Limb (tissue), 2 donors: ENCODE measurements at regions not wholly inside any gene's neighbourhood (a gene's known extent, or its start where the extent isn't known, plus 50 kb on each side); places are given as distances from the start of the nearest gene placed in this dataset.
A peak's percentile ranks its signal among the peaks of the same experiment; 100 is the strongest.

Experiments
- DNase-seq, 2 donors: peaks; one replicate each; pipeline ENCODE4 v3.0.0-alpha.2; 2016; ENCODE audit errors: extremely low spot score in 2 of 2

DNA sequence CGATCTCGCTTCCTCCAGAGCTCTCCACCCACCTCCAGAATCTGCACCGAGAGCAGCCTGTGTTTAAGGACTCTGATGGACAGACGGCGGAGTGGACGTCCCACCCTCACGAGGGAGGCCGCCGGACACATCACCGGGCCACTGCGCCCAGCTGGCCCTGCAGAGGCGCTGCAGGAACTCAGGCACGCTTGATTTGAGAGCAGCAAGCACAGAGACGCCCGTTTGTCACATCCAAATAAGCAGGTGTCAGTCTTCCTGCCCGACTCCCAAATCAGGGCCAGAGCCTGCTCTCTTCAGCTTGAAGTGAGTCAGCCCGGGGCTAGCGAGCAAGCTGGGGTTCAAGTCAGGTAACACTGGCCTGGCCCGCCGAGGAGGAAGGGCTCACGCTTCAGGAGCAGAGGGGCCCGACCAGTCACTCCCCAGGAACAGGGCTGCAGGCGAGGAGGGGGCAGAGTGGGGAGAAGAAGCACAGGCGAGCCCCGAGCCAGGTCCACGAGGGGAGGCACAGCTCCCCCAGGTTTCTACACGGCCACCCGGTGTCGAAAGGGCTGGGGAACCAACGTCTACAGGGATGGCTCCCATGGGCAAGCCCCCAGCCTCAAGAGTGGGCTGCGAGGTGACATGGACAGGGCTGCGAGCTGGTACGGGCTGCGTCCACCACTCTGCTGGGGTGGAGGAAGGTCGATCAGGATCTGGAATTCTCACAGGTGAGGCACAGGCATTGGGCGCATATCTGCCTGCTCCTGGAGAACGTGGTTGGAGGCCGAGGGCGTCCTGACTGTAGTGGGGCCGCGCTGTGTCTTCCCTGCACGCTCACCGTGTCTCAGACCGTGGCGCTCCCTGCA, 52.5 kb upstream of the CTDP1 start:
- no peak for DNase-seq

DNA sequence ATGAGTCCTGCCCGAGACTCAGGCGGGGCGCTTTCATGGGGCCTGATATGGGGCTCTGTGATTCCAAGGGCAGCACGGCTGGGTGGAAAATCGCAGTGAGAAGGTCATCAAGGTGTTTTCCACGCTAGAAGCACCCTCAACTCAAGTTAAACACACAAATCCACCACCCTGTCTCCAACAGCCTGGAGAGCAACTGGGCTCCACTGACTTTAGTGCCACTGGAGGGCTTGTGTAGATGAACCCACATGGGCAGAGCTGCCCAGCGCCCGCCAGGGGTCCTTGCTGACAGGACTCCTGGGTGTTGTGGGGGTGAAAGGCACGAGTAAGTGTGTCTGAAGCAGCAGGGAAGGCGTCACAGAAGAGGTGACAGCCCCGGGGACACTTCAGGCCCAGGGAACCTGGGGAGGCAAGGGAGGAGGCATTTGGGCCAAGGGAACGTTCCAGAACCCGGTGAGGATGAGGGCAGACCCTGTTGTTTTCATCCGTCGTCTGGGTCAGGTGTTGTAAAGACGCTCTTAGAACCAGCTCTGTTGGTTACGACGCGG, 51.8 kb upstream of the CTDP1 start:
- DNase-seq = no peak

DNA sequence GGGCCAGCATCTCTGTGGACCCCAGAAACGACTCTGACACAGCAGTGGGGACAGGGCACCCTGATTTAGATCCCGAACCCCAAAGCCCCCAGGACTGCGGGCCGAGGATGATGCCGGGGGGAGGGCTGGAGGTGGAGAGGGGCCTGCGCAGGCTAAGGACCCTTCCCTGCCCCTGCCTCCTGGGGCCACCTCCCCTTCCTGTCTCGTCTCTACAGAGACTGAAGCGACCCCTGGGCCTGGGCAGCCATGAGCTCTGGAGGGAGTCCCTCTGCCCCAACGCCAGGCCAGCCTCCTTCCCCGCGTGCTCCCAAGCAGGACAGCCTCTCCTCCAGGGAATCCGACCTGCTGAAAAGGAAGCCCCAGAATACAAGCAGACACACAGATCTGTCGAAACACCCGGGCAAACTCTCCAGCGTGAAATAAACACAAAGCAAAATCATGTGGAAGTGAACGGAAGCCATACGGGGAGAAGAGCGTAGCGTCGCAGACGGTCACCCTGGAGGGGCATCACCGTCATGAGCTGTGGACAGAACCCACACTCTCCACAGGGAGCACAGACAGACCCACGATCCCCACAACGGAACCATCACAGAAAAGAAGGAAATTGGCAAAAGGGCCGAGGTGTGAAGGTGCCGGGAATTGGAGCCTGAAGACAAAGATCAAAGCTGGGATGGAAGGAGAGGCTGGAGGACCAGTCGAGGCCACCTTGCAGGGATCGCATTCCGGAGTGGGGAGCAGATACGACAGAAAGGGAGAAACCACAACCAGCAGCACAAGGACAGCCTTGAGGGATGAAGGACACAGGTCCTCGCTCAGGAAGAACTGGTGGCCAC, 51.0 kb upstream of the CTDP1 start:
- DNase-seq = peak in 1 of 2 donors; percentile 6

DNA sequence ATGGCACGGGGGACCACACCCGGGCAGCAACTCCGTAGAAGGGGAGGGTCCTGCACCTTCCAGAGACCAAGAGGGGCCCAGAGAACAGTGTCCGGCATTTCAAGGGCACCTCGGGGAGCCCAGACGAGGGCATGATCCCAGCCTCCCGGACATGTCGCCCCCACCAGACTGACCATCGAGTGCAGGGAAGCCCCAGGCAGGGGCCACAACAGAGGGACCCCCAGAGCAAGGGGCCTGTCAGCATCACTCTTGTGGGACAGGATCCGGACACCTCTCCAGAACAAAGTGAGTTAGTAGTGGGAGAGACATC, 50.4 kb upstream of the CTDP1 start:
- DNase-seq = peak in 1 of 2 donors; percentile 17

DNA sequence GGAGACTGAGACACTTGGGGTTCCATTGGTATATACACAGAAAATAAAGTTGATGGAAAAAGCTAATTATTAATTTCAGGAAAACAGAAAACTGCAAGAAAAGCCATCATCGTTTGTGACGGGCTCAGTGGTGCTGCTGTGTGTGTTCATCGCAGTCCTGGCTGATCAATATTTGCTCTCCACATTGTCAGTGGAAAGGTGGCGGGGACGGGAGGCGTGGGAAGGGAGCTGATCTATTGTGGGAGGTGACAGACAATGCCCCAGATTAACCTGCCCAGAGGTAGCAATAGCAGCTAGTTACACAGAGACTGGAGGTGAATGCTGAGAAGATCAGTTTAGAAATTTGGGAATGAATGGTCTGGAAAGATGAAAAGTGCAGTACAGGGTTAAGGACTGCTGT, 50.0 kb upstream of the CTDP1 start:
- peak in 1 of 2 donors; percentile 1 for DNase-seq
